HEK293 (cell line): ENCODE measurements at regions not wholly inside any gene's neighbourhood (a gene's known extent, or its start where the extent isn't known, plus 50 kb on each side); places are given as distances from the start of the nearest gene placed in this dataset.
"Not testable (repeated sequence)": the region's sequence is repeated elsewhere in the genome, so short reads cannot be mapped to it uniquely, and the experiment has no call there.

Source experiments
- CTCF ChIA-PET: fragments of 350-600 bp; formaldehyde crosslinking; extraction: SDS; loops from one replicate; lab custom pipeline; 2021; ENCODE audit warnings: antibody characterized with exemption; lab: Yijun Ruan, JAX
- POLR2A ChIA-PET: fragments of 300-600 bp; formaldehyde crosslinking; extraction: SDS; loops from one replicate; lab custom pipeline; 2020; ENCODE audit warnings: antibody characterized with exemption, inconsistent platforms; lab: Yijun Ruan, JAX
- H3K27ac ChIP-seq: fragments of 200-500 bp; sonication (Bioruptor generic); 2 replicates; pipeline ENCODE4 v1.5.1; 2014; ENCODE audit warnings: low read depth, low read length, control low read depth, inconsistent platforms; ENCODE audit errors: extremely low read depth
- H3K36me3 ChIP-seq, 2 experiments: fragments of 200-500 bp in 1 of 2; sonication (Bioruptor generic) in 1 of 2; 1 replicate in 1 of 2; 2 replicates in 1 of 2; pipeline ENCODE4 v1.5.1; 2014 to 2017; ENCODE audit warnings: inconsistent platforms in 2 of 2, low read length in 2 of 2; ENCODE audit not compliant: control insufficient read depth in 2 of 2, insufficient read depth in 1 of 2
- H3K4me1 ChIP-seq: fragments of 200-500 bp; sonication (Bioruptor generic); 2 replicates; pipeline ENCODE4 v1.5.1; 2014; ENCODE audit warnings: mild to moderate bottlenecking, low read length, inconsistent platforms; ENCODE audit not compliant: control insufficient read depth, insufficient read depth
- H3K4me3 ChIP-seq: 2 replicates; pipeline ENCODE4 v1.5.1; 2011; ENCODE audit warnings: low read depth, mild to moderate bottlenecking, control low read depth, low read length, moderate library complexity
- H3K9me3 ChIP-seq: fragments of 200-500 bp; sonication (Bioruptor generic); 2 replicates; pipeline ENCODE4 v1.5.1; 2014; ENCODE audit warnings: low read depth, low read length, inconsistent platforms; ENCODE audit not compliant: control insufficient read depth, insufficient read depth
- ATF2 ChIP-seq: fragments of 450-650 bp; formaldehyde crosslinking; IDR thresholded peaks from 2 replicates; pipeline ENCODE4 v1.5.1; 2016; ENCODE audit warnings: missing biosample characterization, missing genetic modification characterization, low read depth
- GLIS1 ChIP-seq: fragments of 450-650 bp; formaldehyde crosslinking; IDR thresholded peaks from 2 replicates; pipeline ENCODE4 v1.5.1; 2016; ENCODE audit warnings: missing biosample characterization, missing genetic modification characterization
- OSR2 ChIP-seq: fragments of 450-650 bp; formaldehyde crosslinking; IDR thresholded peaks from 2 replicates; pipeline ENCODE4 v1.5.1; 2016; ENCODE audit warnings: missing biosample characterization, missing genetic modification characterization
- ZBTB21 ChIP-seq: fragments of 450-650 bp; formaldehyde crosslinking; IDR thresholded peaks from 2 replicates; pipeline ENCODE4 v1.5.1; 2017; ENCODE audit warnings: missing biosample characterization, missing genetic modification characterization
- ZEB2 ChIP-seq: fragments of 450-650 bp; formaldehyde crosslinking; IDR thresholded peaks from 2 replicates; pipeline ENCODE4 v1.5.1; 2016; ENCODE audit warnings: missing biosample characterization, missing genetic modification characterization
- ZNF335 ChIP-seq: fragments of 450-650 bp; formaldehyde crosslinking; conservative IDR thresholded peaks from 2 replicates; pipeline ENCODE4 v1.5.1; 2016; ENCODE audit warnings: missing biosample characterization, missing genetic modification characterization
- ZNF629 ChIP-seq: fragments of 450-650 bp; formaldehyde crosslinking; IDR thresholded peaks from 2 replicates; pipeline ENCODE4 v1.5.1; 2017; ENCODE audit warnings: missing biosample characterization, missing genetic modification characterization
- ZSCAN23 ChIP-seq: fragments of 450-650 bp; formaldehyde crosslinking; IDR thresholded peaks from 2 replicates; pipeline ENCODE4 v1.5.1; 2016; ENCODE audit warnings: missing biosample characterization, missing genetic modification characterization

GRCh38 chr20:28562510-28562898, 2695.0 kb upstream of the DEFB115 start:
- Histone ChIP-seq H3K4me1 (no peaks in the 10 kb centered on the region), H3K36me3 (no peaks in the 10 kb centered on the region), H3K9me3 (no peaks in the 10 kb centered on the region; the same call in 1 of the 2 replicates), H3K4me3 (no peak overlapping the region; the same call in none of the 2 replicates), H3K27ac (no peak overlapping the region)
- TF ChIP-seq GLIS1 (tag by site-specific recombination) (peak; percentile 6; the same call in 1 of the 2 replicates), ZSCAN23 (tag by site-specific recombination) (no peak)
- ChIA-PET POLR2A (no interaction called here), CTCF (no interaction called here)

GRCh38 chr20:28562899-28563521, 2694.5 kb upstream of the DEFB115 start:
- POLR2A ChIA-PET, H3K27ac ChIP-seq, H3K4me1 ChIP-seq, H3K9me3 ChIP-seq, H3K4me3 ChIP-seq, CTCF ChIA-PET, H3K36me3 ChIP-seq: not testable (repeated sequence)
- 0 out of 2 replicates have a peak, but pooled peaks have one; percentile 29 for TF ChIP-seq ZNF335
- TF ChIP-seq OSR2 (tag by site-specific recombination) = peak; percentile 49; the same call in 1 of the 2 replicates
- peak; percentile 95 for TF ChIP-seq ZBTB21 (tag by site-specific recombination)
- peak; percentile 94 for TF ChIP-seq ATF2 (tag by site-specific recombination)
- TF ChIP-seq ZNF629 = peak; percentile 55
- TF ChIP-seq ZEB2 (tag by site-specific recombination) = peak; percentile 72; the same call in 1 of the 2 replicates
- peak; percentile 62 for TF ChIP-seq GLIS1 (tag by site-specific recombination)

GRCh38 chr20:28564024-28564423, 2693.4 kb upstream of the DEFB115 start:
- H3K27ac ChIP-seq, CTCF ChIA-PET, H3K4me3 ChIP-seq, H3K4me1 ChIP-seq, H3K9me3 ChIP-seq, POLR2A ChIA-PET, H3K36me3 ChIP-seq: not testable (repeated sequence)

GRCh38 chr20:28564688-28565463, 2692.6 kb upstream of the DEFB115 start:
- POLR2A ChIA-PET, H3K9me3 ChIP-seq, H3K4me3 ChIP-seq, H3K36me3 ChIP-seq, H3K27ac ChIP-seq, CTCF ChIA-PET, H3K4me1 ChIP-seq: not testable (repeated sequence)

- CTCF ChIA-PET = interaction anchor here (0.6 kb wide), 1 partner anchor 18 kb away, joined by 3 read pairs; no protein-coding TSS in a partner anchor
- POLR2A ChIA-PET = not testable (repeated sequence)
Measured at GRCh38 chr20:28575991-28576390, 2681.5 kb upstream of the DEFB115 start.

GRCh38 chr20:28591680-28592079, 2665.8 kb upstream of the DEFB115 start:
- H3K4me3 ChIP-seq, H3K36me3 ChIP-seq, H3K27ac ChIP-seq, H3K4me1 ChIP-seq, H3K9me3 ChIP-seq, CTCF ChIA-PET, POLR2A ChIA-PET: not testable (repeated sequence)

More at GRCh38 chr20:28575991-28576390, 2681.5 kb upstream of the DEFB115 start:
- H3K9me3 ChIP-seq, H3K4me1 ChIP-seq, H3K4me3 ChIP-seq, H3K36me3 ChIP-seq, H3K27ac ChIP-seq: not testable (repeated sequence)

GRCh38 chr20:28593383-28593782, 2664.1 kb upstream of the DEFB115 start:
- CTCF ChIA-PET, H3K4me1 ChIP-seq, H3K27ac ChIP-seq, POLR2A ChIA-PET, H3K36me3 ChIP-seq, H3K9me3 ChIP-seq, H3K4me3 ChIP-seq: not testable (repeated sequence)

- CTCF ChIA-PET = interaction anchor here (0.6 kb wide), 1 partner anchor 19 kb away, joined by 3 read pairs; no protein-coding TSS in a partner anchor
- H3K4me1 ChIP-seq, POLR2A ChIA-PET: not testable (repeated sequence)
Measured at GRCh38 chr20:28594476-28594875, 2663.0 kb upstream of the DEFB115 start.

GRCh38 chr20:28602006-28602402, 2655.5 kb upstream of the DEFB115 start:
- H3K9me3 ChIP-seq, CTCF ChIA-PET, H3K4me1 ChIP-seq, H3K4me3 ChIP-seq, H3K27ac ChIP-seq, POLR2A ChIA-PET, H3K36me3 ChIP-seq: not testable (repeated sequence)

More at GRCh38 chr20:28594476-28594875, 2663.0 kb upstream of the DEFB115 start:
- H3K36me3 ChIP-seq, H3K27ac ChIP-seq, H3K9me3 ChIP-seq, H3K4me3 ChIP-seq: not testable (repeated sequence)
